GM21786 (cell line): ENCODE measurements at regions not wholly inside any gene's neighbourhood (a gene's known extent, or its start where the extent isn't known, plus 50 kb on each side); places are given as distances from the start of the nearest gene placed in this dataset.
A peak's percentile ranks its signal among the peaks of the same experiment; 100 is the strongest.
"Not testable (repeated sequence)": the region's sequence is repeated elsewhere in the genome, so short reads cannot be mapped to it uniquely, and the experiment has no call there.

Experiments used
- ATAC-seq: cut with Tn5 transposase; IDR thresholded peaks from one replicate; pipeline ENCODE4 v1.9.1; 2021; ENCODE audit not compliant: unreplicated experiment

DNA sequence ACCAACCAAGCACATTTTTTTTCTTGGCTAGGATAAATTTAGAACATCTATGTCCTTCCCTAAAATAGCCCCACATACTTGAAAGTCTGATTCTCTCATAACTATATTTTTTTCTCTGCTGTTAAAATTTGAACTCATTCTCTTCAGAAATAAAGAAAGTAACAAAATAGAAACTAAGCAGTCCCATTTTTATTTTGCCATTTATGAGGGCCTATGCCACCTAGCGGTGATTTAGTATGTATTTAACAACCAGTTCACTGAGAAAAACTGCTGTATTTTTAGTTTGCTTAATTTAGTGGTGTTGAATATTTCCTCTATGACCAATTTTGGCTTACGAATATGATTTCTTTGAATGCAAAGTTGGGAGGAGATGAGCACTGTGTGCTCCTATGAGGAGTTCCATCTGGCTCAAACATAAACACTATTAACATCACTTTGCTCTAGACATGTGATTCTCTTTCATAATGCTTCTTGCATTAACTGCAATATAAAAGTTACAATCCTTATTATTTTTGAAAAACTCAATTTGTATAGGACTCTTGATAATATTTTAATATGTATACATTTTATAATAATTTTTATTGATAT lies 116.6 kb downstream of the SYT15B start:
- ATAC-seq: not testable (repeated sequence)

DNA sequence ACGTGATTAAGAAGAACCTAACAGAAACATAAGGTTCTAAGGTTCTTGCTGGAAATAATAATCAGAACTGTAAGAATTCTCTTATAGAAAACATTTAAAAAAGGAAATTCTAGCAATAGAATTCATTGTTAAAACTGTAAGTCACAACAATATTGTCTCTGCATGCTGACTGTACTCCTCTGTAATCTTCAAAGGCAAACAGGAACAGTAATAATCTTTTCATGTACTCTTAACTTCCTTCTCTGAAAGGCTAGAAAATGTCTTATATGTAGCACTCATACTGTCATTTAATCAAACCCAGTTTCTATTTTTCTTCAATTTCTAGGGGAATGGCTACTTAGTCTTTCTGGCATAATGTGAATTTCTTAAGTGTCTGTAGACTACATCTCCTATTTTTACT lies 103.5 kb upstream of the AGAP9 start:
- ATAC-seq: not testable (repeated sequence)

DNA sequence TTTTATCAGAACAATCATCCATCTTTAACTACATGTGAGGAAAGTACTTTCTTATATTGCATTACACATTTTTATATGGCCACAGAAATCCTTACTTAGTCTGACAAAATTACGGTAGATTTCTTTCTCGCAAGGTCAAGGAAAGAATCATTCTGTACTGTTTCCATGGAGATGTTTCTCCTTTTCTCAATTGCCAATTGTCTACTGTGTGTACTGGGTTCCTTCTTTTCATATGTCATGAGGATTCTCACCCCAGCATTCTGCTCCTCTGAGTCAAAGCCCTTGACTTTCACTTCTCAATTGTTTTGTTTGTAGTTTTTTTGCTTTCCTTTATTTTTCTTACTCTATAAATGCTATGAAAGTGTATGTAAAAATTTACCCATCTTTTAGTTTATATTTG lies 99.3 kb upstream of the AGAP9 start:
- not testable (repeated sequence) for ATAC-seq

DNA sequence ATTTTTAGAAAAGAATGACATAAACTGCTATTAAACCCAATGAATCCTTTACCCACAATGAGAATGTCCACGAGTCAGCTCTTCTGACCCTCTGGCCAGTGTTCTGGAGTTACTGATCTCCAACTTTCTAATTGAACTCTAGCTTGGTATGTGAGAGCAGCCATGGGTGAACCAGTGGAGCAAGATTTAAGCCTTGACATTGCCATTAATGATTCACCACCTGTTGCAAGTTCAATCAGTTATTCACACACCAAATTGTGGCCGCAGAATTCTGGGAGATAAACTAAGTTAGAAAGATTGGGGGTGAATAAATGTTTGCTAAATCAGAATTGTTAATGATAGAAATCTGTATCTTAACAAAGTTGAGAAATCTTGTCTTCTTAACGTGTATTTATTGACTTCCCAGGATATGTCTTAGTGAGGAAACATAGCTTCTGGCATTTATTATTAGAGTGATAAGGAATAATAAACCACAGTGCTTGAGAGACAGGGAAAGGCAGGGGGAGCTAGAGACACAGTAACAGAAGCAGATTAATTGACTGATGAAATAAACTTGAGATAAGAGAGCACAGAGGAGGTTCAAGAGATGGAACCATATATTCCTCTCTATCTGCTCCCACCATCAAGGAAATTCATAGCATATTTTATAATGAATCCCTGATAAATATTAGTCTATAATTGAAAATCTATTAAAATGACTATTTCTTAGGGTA lies 96.0 kb upstream of the AGAP9 start:
- ATAC-seq: not testable (repeated sequence)

DNA sequence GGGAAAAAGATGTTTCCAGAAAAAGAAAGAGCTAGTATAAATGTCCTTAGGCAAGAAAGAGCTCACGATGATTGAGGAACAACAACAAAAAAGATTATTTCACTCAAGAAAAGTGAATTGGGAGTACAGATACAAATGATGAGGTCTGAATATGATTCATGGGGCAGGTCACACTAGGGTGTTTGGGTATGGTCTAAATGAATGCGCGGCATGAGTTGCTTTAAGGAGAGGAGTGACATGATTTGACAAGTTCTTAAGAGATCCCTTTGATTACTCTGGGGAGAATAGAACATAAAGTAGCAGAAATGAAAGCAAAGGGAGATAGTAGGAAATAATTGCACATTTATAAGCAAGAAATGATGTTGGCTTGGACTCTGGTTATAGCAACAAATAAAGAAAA lies 85.9 kb upstream of the AGAP9 start:
- not testable (repeated sequence) for ATAC-seq

DNA sequence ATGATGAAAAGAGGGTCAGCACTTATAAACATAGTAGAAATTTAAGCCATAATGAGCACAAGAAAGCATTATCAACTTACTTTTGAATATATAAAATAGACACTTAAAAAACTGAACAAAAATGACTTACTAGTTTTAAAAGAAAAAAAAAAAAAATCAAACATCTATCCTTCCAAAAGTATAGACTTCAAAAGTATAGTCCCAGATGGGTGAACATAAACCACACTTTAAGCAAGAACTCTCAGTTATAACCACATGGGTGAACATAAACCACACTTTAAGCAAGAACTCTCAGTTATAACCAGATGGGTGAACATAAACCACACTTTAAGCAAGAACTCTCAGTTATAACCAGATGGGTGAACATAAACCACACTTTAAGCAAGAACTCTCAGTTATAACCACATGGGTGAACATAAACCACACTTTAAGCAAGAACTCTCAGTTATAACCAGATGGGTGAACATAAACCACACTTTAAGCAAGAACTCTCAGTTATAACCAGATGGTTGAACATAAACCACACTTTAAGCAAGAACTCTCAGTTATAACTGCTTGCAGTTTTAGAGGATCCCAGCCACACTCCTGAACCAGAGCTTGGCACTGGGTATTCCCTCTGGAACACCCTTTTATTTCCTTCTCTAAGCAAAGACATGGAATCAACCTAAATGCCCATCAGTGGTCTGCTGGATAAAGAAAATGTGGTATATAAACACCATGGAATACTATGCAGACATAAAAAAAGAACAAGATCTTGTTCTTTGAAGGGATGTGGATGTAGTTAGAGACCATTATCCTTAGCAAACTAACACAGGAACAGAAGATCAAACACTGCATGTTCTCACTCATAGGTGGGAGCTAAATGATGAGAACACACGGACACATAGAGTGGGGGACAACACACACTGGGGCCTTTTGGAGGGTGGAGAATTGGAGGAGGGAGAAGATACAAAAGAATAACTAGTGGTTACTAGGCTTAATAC lies 82.6 kb upstream of the AGAP9 start:
- peak; percentile 50 for ATAC-seq

DNA sequence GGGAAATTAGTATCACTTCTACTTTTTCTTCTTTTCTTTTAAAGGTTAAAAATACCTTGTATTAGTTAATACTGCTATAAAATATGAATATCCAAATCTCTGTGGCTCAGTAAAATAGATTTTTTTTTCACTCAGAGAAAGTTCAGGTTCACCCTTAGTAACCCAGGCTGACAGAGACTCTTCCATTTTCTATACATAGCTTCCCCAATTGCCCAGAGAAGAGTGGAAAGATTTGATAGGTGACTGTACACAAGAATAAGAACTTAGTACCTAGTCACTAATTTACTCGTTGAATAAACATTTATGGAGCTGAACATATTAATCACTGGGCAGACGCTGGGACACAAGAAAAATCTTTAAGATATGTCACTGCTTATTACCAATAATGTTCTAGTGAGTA lies 77.2 kb upstream of the AGAP9 start:
- ATAC-seq: not testable (repeated sequence)

DNA sequence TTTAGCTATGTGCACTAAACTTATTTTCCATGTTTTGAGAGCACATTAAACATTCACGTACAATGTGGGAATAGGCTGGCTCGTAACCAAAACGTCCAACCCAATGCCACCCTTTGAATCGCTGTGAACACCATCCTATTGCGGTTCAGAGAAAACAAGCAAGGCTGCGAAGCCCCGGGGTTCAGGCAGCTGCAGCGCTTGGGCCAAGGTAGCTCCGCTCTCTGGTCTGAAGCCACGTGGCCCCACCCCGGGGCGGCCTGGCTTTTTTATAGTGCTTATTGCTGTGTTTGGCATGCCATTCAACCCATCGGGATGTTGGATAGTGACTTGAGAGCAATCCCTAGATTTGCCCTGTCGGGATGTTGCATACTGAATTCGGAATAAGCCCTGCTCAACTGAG lies 76.7 kb upstream of the AGAP9 start:
- ATAC-seq: not testable (repeated sequence)

DNA sequence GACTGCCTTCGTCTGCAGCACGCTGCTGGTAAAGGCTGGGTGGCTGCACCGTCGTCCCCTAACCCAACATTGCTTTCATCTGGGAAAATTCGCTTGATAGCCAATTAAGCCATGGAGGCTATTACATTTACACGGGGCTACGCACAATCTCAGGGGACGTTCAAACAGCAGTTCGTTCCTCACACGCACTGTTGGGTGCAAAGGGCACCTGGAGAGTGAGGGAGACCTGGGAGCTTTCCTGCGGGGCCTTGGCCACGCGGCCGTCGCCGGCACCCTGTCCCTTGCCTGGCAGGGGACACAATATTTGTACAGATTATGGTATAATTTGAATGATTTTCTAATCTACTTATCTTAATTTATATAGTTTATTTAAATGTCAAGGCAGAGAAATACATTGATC lies 76.2 kb upstream of the AGAP9 start:
- ATAC-seq: not testable (repeated sequence)

DNA sequence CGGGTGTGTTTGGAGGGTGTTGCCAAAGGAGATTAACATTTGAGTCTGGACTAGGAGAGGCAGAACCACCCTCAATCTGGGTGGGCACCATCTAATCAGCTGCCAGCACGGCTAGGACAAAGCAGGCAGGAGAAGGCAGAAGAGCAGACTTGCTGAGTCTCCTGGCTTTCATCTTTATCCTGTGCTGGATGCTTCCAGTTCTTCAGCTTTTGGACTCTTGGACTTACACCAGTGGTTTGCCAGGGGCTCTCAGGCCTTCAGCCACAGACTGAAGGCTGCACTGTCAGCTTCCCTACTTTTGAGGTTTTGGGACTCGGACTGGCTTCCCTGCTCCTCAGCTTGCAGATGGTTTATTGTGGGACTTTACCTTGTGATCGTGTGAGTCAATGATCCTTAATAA lies 70.4 kb upstream of the AGAP9 start:
- ATAC-seq: not testable (repeated sequence)

DNA sequence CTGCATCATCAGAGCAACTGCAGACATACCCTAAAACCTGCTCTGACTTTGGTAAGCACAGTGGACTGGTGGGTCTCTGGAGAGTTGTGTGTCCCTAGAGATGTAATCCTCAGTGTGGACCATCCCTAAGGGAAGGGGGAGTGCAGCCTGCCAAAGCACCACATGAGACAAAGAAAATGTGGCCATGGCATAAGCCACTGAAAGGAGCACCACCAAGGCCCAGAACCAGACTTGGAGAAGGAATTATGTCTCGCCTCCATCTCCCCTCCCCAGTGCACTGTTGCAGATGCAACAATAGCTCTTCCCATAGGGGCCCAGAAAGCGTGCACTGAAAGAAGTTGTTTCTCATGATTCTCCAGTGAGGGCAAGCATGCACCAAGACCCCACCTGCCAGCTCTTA lies 69.7 kb upstream of the AGAP9 start:
- not testable (repeated sequence) for ATAC-seq

DNA sequence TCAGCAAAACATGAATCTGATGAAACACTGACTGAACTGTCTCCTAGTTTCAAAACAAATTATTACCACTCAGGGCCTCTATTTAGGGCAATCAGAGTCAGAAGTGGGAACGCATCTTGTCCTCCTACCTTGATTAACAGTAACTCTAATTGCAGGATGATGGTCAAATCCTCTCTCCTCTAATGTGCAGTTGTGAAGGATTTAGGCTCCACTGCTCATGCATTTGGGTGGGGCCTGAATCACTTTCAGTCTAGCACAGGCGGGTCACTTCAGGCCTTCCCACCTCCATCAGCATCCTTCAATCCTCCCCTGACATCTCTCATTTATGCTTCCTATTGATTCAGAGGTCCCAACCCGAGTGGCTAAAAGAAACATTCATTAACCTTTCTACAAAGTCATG lies 67.5 kb upstream of the AGAP9 start:
- ATAC-seq: not testable (repeated sequence)

DNA sequence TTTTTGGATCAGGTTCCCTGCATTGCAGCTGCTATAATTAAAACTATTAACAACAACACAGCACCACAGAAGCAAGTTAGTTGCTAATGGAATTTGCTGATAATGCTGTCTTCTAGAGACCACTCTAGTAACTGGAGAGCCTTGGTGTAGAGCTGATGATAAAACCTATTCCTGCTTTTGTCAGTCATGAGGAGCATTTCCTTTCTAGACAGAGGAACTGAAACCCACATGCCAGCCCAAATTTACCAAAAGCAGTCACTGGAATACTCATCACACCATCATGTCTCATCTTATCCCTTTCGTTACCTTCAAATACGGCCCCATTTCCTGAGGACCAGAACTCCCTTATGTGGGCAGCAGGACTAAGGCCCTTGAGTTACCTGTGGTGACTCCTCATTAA lies 67.1 kb upstream of the AGAP9 start:
- ATAC-seq: not testable (repeated sequence)

DNA sequence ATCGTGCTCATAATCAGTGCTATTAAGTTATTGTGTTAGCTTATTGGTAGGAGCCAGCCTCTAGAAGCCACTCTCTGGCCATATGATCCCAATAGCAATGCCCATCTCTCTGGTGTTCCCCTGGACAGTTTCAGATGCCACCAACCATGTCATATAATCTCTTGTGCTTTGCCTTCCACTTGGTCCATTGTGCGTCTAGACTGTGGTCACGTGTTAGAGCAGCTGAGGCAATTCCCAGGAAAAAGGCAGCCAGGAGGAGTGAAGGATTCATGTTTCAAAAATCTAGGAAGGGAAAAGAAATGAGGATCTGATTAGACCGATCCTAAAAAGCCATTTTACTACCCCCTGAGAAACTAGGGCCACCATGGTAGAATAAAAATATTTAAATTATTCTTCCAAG lies 58.6 kb upstream of the AGAP9 start:
- ATAC-seq: not testable (repeated sequence)

DNA sequence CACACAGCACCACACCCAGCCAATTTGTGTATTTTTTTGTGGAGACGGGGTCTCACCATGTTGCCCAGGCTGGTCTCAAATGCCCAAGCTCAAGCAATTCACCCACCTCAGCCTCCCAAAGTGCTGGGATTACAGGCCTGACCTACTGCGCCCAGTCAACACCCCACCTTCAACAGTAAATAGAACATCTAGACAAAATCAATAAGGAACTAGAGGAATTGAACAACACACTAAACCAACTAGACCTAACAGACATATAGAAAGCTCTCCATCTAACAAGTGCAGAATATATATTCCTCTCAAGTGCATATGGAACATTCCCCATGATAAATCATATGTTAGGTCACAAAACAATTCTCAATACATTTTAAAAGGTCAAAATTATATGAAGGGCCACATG lies 56.6 kb upstream of the AGAP9 start:
- ATAC-seq: not testable (repeated sequence)

DNA sequence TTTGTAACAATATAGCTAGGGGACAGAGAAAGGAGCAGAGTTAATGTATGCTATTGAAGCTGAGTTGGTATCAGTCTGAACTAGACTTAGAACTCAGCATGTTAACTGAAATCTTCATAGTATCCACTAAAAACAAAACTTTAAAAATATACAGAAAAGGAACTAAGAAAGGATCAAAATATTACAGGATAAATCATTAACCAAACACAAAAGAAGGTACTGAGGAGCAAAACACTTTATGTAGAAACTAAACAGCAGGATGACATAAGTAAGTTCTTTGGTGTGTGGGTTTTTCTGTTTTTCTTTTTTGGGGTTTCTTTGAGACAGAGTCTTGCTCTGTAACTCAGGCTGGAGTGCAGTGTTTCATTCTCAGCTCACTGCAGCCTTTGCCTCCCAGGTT lies 55.1 kb upstream of the AGAP9 start:
- ATAC-seq: peak; percentile 98
